HFFc6 (cell line): ENCODE measurements at regions not wholly inside any gene's neighbourhood (a gene's known extent, or its start where the extent isn't known, plus 50 kb on each side); places are given as distances from the start of the nearest gene placed in this dataset.

ENCODE experiments used
- DNase-seq: peaks from one replicate; pipeline ENCODE4 v3.0.0-alpha.2; 2018
- H3K27ac Mint-ChIP-seq: 2 replicates; pipeline ENCODE4 v1.8.0; 2020; ENCODE audit warnings: mild to moderate bottlenecking, mixed read lengths
- H3K27me3 Mint-ChIP-seq: 2 replicates; pipeline ENCODE4 v1.8.0; 2021; ENCODE audit warnings: mild to moderate bottlenecking, moderate library complexity, mixed read lengths; ENCODE audit not compliant: insufficient read depth
- H3K36me3 Mint-ChIP-seq: 2 replicates; pipeline ENCODE4 v1.8.0; 2021; ENCODE audit warnings: low read depth, mixed read lengths
- H3K4me1 Mint-ChIP-seq: 2 replicates; pipeline ENCODE4 v1.8.0; 2020; ENCODE audit warnings: low read depth, mixed read lengths
- H3K4me3 Mint-ChIP-seq: 2 replicates; pipeline ENCODE4 v1.8.0; 2020; ENCODE audit warnings: mild to moderate bottlenecking, moderate library complexity, mixed read lengths
- H3K9me3 Mint-ChIP-seq: 2 replicates; pipeline ENCODE4 v1.8.0; 2020; ENCODE audit warnings: mild to moderate bottlenecking, mixed read lengths
- CTCF ChIP-seq: fragments of 200-600 bp; sonication (generic); IDR thresholded peaks from 2 replicates; pipeline ENCODE4 v1.5.0; 2021; ENCODE audit warnings: antibody characterized with exemption, mild to moderate bottlenecking

- Mint-ChIP-seq H3K27me3 (no peaks in the 10 kb centered on the region; the same call in 1 of the 2 replicates), H3K4me1 (no peaks in the 10 kb centered on the region), H3K36me3 (no peaks in the 10 kb centered on the region), H3K9me3 (peaks cover 21% of the 10 kb centered on the region), H3K4me3 (no peak overlapping the region), H3K27ac (no peak overlapping the region)
- no peak for DNase-seq
- no peak for TF ChIP-seq CTCF
Observed at GRCh38 chr5:121174351-121174750, 677.3 kb upstream of the FTMT start.

- H3K4me3 Mint-ChIP-seq, result no peak overlapping the region
- no peaks in the 10 kb centered on the region for H3K4me1 Mint-ChIP-seq
- no peaks in the 10 kb centered on the region for H3K36me3 Mint-ChIP-seq
- no peak for TF ChIP-seq CTCF
- DNase-seq, result no peak
- peaks cover 9% of the 10 kb centered on the region for H3K9me3 Mint-ChIP-seq
- H3K27ac Mint-ChIP-seq, result no peak overlapping the region
- H3K27me3 Mint-ChIP-seq, result no peaks in the 10 kb centered on the region
Observed at GRCh38 chr5:121175986-121176385, 675.7 kb upstream of the FTMT start.

GRCh38 chr5:121182788-121183490, 668.7 kb upstream of the FTMT start:
- no peaks in the 10 kb centered on the region for H3K27me3 Mint-ChIP-seq
- peaks cover 8% of the 10 kb centered on the region for H3K9me3 Mint-ChIP-seq
- DNase-seq, result no peak
- H3K36me3 Mint-ChIP-seq, result no peaks in the 10 kb centered on the region
- H3K4me3 Mint-ChIP-seq, result no peak overlapping the region
- H3K4me1 Mint-ChIP-seq, result no peaks in the 10 kb centered on the region
- TF ChIP-seq CTCF, result no peak
- H3K27ac Mint-ChIP-seq, result no peak overlapping the region

GRCh38 chr5:121188849-121189248, 662.8 kb upstream of the FTMT start:
- Mint-ChIP-seq H3K9me3 (peaks cover 14% of the 10 kb centered on the region), H3K27ac (no peak overlapping the region), H3K36me3 (no peaks in the 10 kb centered on the region), H3K4me3 (no peak overlapping the region), H3K27me3 (no peaks in the 10 kb centered on the region), H3K4me1 (no peaks in the 10 kb centered on the region)
- TF ChIP-seq CTCF, result no peak
- no peak for DNase-seq

- H3K9me3 Mint-ChIP-seq, result peaks cover 14% of the 10 kb centered on the region
- no peak overlapping the region for H3K27ac Mint-ChIP-seq
- no peak for TF ChIP-seq CTCF
- no peaks in the 10 kb centered on the region for H3K27me3 Mint-ChIP-seq
- H3K36me3 Mint-ChIP-seq, result no peaks in the 10 kb centered on the region
- no peak overlapping the region for H3K4me3 Mint-ChIP-seq
- no peaks in the 10 kb centered on the region for H3K4me1 Mint-ChIP-seq
- DNase-seq, result no peak
Observed at GRCh38 chr5:121189342-121190305, 662.1 kb upstream of the FTMT start.
